ENCODE measurements at regions not wholly inside any gene's neighbourhood (a gene's known extent, or its start where the extent isn't known, plus 50 kb on each side); places are given as distances from the start of the nearest gene placed in this dataset.

DNA sequence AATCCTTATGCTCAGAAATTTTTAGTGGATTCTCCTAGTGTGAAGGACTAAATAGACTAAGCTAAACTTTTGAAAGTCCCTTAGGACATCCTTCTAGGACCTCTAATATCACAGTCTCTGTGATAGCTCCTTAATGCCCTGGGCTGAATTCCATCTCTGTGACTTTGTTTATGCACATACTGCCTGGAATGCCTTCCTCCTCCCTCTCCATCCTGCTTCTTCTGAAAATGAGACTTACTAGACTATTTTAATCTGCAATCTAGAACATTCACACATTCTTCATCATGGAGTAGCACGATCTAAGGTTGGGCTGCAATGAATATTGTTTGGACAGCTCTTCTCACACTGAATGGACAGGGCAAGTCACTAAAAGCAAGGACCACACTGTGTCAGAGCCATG lies 65.0 kb upstream of the MSX1 start:
- TF ChIP-seq, protein P1, sequence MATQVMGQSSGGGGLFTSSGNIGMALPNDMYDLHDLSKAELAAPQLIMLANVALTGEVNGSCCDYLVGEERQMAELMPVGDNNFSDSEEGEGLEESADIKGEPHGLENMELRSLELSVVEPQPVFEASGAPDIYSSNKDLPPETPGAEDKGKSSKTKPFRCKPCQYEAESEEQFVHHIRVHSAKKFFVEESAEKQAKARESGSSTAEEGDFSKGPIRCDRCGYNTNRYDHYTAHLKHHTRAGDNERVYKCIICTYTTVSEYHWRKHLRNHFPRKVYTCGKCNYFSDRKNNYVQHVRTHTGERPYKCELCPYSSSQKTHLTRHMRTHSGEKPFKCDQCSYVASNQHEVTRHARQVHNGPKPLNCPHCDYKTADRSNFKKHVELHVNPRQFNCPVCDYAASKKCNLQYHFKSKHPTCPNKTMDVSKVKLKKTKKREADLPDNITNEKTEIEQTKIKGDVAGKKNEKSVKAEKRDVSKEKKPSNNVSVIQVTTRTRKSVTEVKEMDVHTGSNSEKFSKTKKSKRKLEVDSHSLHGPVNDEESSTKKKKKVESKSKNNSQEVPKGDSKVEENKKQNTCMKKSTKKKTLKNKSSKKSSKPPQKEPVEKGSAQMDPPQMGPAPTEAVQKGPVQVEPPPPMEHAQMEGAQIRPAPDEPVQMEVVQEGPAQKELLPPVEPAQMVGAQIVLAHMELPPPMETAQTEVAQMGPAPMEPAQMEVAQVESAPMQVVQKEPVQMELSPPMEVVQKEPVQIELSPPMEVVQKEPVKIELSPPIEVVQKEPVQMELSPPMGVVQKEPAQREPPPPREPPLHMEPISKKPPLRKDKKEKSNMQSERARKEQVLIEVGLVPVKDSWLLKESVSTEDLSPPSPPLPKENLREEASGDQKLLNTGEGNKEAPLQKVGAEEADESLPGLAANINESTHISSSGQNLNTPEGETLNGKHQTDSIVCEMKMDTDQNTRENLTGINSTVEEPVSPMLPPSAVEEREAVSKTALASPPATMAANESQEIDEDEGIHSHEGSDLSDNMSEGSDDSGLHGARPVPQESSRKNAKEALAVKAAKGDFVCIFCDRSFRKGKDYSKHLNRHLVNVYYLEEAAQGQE (tag by site-specific recombination; IDR thresholded peaks at IDR 0.05), result no peak
- TF ChIP-seq, protein P2, sequence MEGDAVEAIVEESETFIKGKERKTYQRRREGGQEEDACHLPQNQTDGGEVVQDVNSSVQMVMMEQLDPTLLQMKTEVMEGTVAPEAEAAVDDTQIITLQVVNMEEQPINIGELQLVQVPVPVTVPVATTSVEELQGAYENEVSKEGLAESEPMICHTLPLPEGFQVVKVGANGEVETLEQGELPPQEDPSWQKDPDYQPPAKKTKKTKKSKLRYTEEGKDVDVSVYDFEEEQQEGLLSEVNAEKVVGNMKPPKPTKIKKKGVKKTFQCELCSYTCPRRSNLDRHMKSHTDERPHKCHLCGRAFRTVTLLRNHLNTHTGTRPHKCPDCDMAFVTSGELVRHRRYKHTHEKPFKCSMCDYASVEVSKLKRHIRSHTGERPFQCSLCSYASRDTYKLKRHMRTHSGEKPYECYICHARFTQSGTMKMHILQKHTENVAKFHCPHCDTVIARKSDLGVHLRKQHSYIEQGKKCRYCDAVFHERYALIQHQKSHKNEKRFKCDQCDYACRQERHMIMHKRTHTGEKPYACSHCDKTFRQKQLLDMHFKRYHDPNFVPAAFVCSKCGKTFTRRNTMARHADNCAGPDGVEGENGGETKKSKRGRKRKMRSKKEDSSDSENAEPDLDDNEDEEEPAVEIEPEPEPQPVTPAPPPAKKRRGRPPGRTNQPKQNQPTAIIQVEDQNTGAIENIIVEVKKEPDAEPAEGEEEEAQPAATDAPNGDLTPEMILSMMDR (tag by site-specific recombination; IDR thresholded peaks at IDR 0.05), result no peak
- TF ChIP-seq HOXD13 (CRISPR knock-in tag; IDR thresholded peaks at IDR 0.05; ENCODE audit: borderline replicate concordance) (no peak), ZFP41 (tag by site-specific recombination; IDR thresholded peaks at IDR 0.05; ENCODE audit: borderline replicate concordance) (no peak), ZNF274 (IDR thresholded peaks at IDR 0.05; ENCODE audit: low read length) (no peak), ZNF274 (tag by site-specific recombination; IDR thresholded peaks at IDR 0.05; ENCODE audit: borderline replicate concordance) (no peak), KLF10 (tag by site-specific recombination; IDR thresholded peaks at IDR 0.05) (no peak), SETDB1 (IDR thresholded peaks at IDR 0.05; ENCODE audit: insufficient read length, low read length) (no peak), ZNF114 (tag by site-specific recombination; IDR thresholded peaks at IDR 0.05) (no peak), REPIN1 (tag by site-specific recombination; IDR thresholded peaks at IDR 0.05; ENCODE audit: low read depth) (no peak), ZNF560 (tag by site-specific recombination; IDR thresholded peaks at IDR 0.05; ENCODE audit: borderline replicate concordance) (no peak)

Data from HEK293 (cell line).